Endothelial cell of umbilical vein (primary cell): ENCODE measurements at regions not wholly inside any gene's neighbourhood (a gene's known extent, or its start where the extent isn't known, plus 50 kb on each side); places are given as distances from the start of the nearest gene placed in this dataset.

ENCODE experiments used
- BruUV-seq: library from RNA; stranded (reverse); fragments of 400-500 nt; replicated peaks from 2 replicates; lab custom pipeline; 2021; lab: Mats Ljungman, UMichigan
- CTCF ChIA-PET: fragments of 300-600, 350-600 bp; sonication (Branson Sonifier 250); formaldehyde crosslinking; loops from one replicate; lab custom pipeline; 2021; ENCODE audit warnings: antibody characterized with exemption, inconsistent platforms; lab: Charles Lee
- POLR2A ChIA-PET: fragments of 300-600, 350-600 bp; sonication (Branson Sonifier 250); formaldehyde crosslinking; loops from one replicate; lab custom pipeline; 2021; ENCODE audit warnings: antibody characterized with exemption, inconsistent platforms; lab: Charles Lee
- DNase-seq: peaks from one replicate; pipeline ENCODE4 v3.0.0-alpha.2; 2011; ENCODE audit warnings: low read depth, low spot score
- FAIRE-seq: peaks from 2 replicates; lab custom pipeline; 2011; peaks lifted over from hg19 to GRCh38; lab: Jason Lieb, UNC
- H2AFZ ChIP-seq: 2 replicates; pipeline ENCODE4 v1.6.0; 2012; ENCODE audit warnings: low read depth, low read length, control low read depth, inconsistent platforms
- H3K27ac ChIP-seq: 2 replicates; pipeline ENCODE4 v1.5.1; 2011; ENCODE audit warnings: low read depth, mild to moderate bottlenecking, control low read depth, low read length, moderate library complexity; ENCODE audit not compliant: insufficient read depth
- H3K27me3 ChIP-seq, 2 experiments: 2 replicates each; pipeline versions ENCODE4 v1.6.0 to v1.6.1; 2011; ENCODE audit warnings: low read length in 2 of 2, mixed read lengths in 1 of 2; ENCODE audit not compliant: control insufficient read depth in 2 of 2, insufficient read depth in 2 of 2
- H3K36me3 ChIP-seq, 2 experiments: 2 replicates in 1 of 2; 3 replicates in 1 of 2; pipeline ENCODE4 v1.5.1; 2011; ENCODE audit warnings: low read length in 2 of 2, mild to moderate bottlenecking in 1 of 2, moderate library complexity in 1 of 2; ENCODE audit not compliant: control insufficient read depth in 2 of 2, insufficient read depth in 2 of 2; ENCODE audit errors: extremely low read depth in 1 of 2
- H3K4me1 ChIP-seq: 3 replicates; pipeline ENCODE4 v1.5.1; 2011; ENCODE audit warnings: mild to moderate bottlenecking, low read length; ENCODE audit not compliant: control insufficient read depth, insufficient read depth; ENCODE audit errors: extremely low read depth
- H3K4me2 ChIP-seq: 2 replicates; pipeline ENCODE4 v1.6.1; 2011; ENCODE audit warnings: low read length, control low read depth, mixed read lengths; ENCODE audit not compliant: insufficient read depth
- H3K4me3 ChIP-seq, 3 experiments: fragments of 200-600 bp in 1 of 3; sonication (generic), shearing (Covaris generic) in 1 of 3; replicated peaks in 1 of 3; 2 replicates each; pipeline ENCODE4 v1.5.1; 2011 to 2016; ENCODE audit warnings: control low read depth in 3 of 3, low read length in 3 of 3, mild to moderate bottlenecking in 2 of 3, inconsistent platforms in 1 of 3, low read depth in 1 of 3, moderate library complexity in 1 of 3; ENCODE audit not compliant: insufficient read depth in 1 of 3
- H3K79me2 ChIP-seq: 2 replicates; pipeline ENCODE4 v1.6.0; 2012; ENCODE audit warnings: low read length, inconsistent platforms; ENCODE audit not compliant: control insufficient read depth, insufficient read depth
- H3K9ac ChIP-seq: replicated peaks from 2 replicates; pipeline ENCODE3; 2011; ENCODE audit warnings: low read length, control low read depth; ENCODE audit not compliant: insufficient read depth; ENCODE audit errors: extremely low read depth
- H3K9me1 ChIP-seq: replicated peaks from 3 replicates; pipeline ENCODE4 v1.6.0; 2011; ENCODE audit warnings: mild to moderate bottlenecking, low read length; ENCODE audit not compliant: control insufficient read depth, insufficient read depth; ENCODE audit errors: extremely low read depth
- H3K9me3 ChIP-seq: replicated peaks from 2 replicates; pipeline ENCODE4 v1.5.1; 2012; ENCODE audit warnings: low read length, inconsistent platforms; ENCODE audit not compliant: control insufficient read depth, insufficient read depth
- H4K20me1 ChIP-seq: replicated peaks from 2 replicates; pipeline ENCODE3; 2011; ENCODE audit warnings: mild to moderate bottlenecking, low read length; ENCODE audit not compliant: control insufficient read depth, insufficient read depth; ENCODE audit errors: extremely low read depth
- EZH2 ChIP-seq: IDR thresholded peaks from 2 replicates; pipeline ENCODE4 v1.6.1; 2012; ENCODE audit warnings: borderline replicate concordance, low read depth, mild to moderate bottlenecking, moderate library complexity, low read length, inconsistent platforms; ENCODE audit not compliant: severe bottlenecking
- FOS ChIP-seq: IDR thresholded peaks from 2 replicates; pipeline ENCODE4 v1.6.1; 2011; ENCODE audit warnings: mild to moderate bottlenecking, low read length, moderate library complexity, borderline replicate concordance; ENCODE audit not compliant: insufficient read depth
- GATA2 ChIP-seq: IDR thresholded peaks from 2 replicates; pipeline ENCODE4 v1.7.0; 2011; ENCODE audit warnings: low read depth, mild to moderate bottlenecking, moderate library complexity, mixed read lengths, low read length; ENCODE audit not compliant: insufficient read length, insufficient read depth
- JUN ChIP-seq: IDR thresholded peaks from 2 replicates; pipeline ENCODE4 v1.6.1; 2011; ENCODE audit warnings: borderline replicate concordance, low read depth; ENCODE audit not compliant: insufficient read length, insufficient read depth
- MYC ChIP-seq: IDR thresholded peaks from one replicate; pipeline ENCODE4 v1.6.1; 2011; ENCODE audit warnings: mild to moderate bottlenecking, low read depth, low read length
- POLR2A ChIP-seq: IDR thresholded peaks from 2 replicates; pipeline ENCODE4 v1.6.1; 2012; ENCODE audit warnings: low read depth, mild to moderate bottlenecking, control low read depth, low read length
- POLR2AphosphoS5 ChIP-seq: IDR thresholded peaks from 2 replicates; pipeline ENCODE4 v1.6.1; 2012; ENCODE audit warnings: low read depth, mild to moderate bottlenecking, control low read depth, low read length, moderate library complexity; ENCODE audit not compliant: insufficient read depth
- dilution Hi-C: fragments of 300-500 bp; cut with MboI; formaldehyde crosslinking; loops from one replicate; pipeline ENCODE4 v1.15.0; 2019; ENCODE audit warnings: low sequenced_read_pairs; ENCODE audit not compliant: extremely low pct_ligation_motif_present
- intact Hi-C: fragments of 100-400 bp; cut with micrococcal nuclease; formaldehyde crosslinking; loops from one replicate; pipeline ENCODE4 v1.10.0; 2022
- TF ChIP-seq, protein P1 (sequence below): IDR thresholded peaks from 2 replicates; pipeline ENCODE4 v1.6.1; 2011; ENCODE audit not compliant: insufficient read depth, insufficient read length
- TF ChIP-seq, protein P2 (sequence below), 2 donors: IDR thresholded peaks; 1 replicate in 1 of 2; 2 replicates in 1 of 2; pipeline ENCODE4 v1.5.1; 2011; ENCODE audit warnings: low read length in 2 of 2, mild to moderate bottlenecking in 2 of 2, moderate library complexity in 2 of 2, control low read depth in 1 of 2, inconsistent platforms in 1 of 2, low read depth in 1 of 2; ENCODE audit not compliant: insufficient read depth in 1 of 2; ENCODE audit errors: extremely low read depth in 1 of 2

DNA sequence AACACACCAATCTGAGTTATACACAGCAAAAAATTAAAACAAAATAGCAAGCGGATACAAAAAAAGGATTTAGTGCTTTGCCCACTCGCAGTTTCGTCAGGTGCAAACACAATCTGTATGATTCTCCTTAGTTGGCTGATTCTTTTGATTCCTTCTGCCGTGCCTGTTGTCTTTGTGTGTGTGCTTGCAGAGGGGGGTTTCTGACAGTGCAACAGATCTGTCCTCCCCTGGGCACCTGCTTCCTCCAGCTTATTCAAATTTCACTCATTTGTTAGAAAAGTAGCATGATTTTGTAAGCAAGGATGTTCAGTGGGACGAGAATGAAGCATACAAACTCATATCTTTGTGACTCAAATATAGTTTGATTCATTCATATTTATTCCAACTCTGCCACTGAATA, 74.0 kb upstream of the NEO1 start:
- FAIRE-seq (no peak), DNase-seq (no peak)
- Histone ChIP-seq H3K4me1 (no peaks in the 10 kb centered on the region), H3K36me3 (no peaks in the 10 kb centered on the region), H3K4me3 (no peak overlapping the region), H3K4me2 (no peak overlapping the region), H3K27me3 (peaks cover 0 to 3% of the 10 kb centered on the region in 2 experiments), H3K9me1 (no peaks in the 10 kb centered on the region), H3K9me3 (no peaks in the 10 kb centered on the region), H4K20me1 (no peaks in the 10 kb centered on the region), H3K79me2 (no peaks in the 10 kb centered on the region), H3K9ac (no peak overlapping the region), H3K27ac (no peak overlapping the region), H2AFZ (no peak overlapping the region)
- BruUV-seq: no TSS peak
- CTCF ChIA-PET: no interaction called here
- TF ChIP-seq GATA2 (no peak), EZH2 (no peak), FOS (no peak), POLR2A (no peak)
- TF ChIP-seq, protein P1, sequence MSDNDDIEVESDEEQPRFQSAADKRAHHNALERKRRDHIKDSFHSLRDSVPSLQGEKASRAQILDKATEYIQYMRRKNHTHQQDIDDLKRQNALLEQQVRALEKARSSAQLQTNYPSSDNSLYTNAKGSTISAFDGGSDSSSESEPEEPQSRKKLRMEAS: no peak
- intact Hi-C loops: no loop called here
- dilution Hi-C loops: no loop called here
- POLR2A ChIA-PET: no interaction called here

DNA sequence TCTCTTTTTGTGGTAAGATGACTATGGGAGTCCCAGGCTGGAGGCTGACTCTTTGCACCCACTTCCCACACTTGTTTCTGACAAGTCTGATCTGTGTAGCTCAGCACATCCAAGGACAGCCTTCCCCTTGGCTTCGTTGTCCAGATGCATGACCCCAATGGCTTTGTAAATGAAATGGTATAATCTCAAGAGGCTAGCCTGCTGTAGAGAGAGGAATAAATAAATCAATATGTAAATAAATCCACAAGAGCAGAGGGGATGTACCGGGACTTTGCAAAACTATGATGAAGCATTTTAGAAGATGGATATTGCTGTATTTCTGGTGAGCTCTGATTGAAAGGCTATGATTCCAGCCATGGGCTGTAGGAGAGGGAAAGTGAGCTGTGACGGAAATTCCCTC, 79.9 kb upstream of the NEO1 start:
- H3K4me2 ChIP-seq: no peak overlapping the region
- no peak overlapping the region for H3K9ac ChIP-seq
- ChIA-PET CTCF (no interaction called here), POLR2A (no interaction called here)
- H3K79me2 ChIP-seq: no peaks in the 10 kb centered on the region
- H3K27ac ChIP-seq: no peak overlapping the region
- no peaks in the 10 kb centered on the region for H3K4me1 ChIP-seq
- peaks cover 0 to 2% of the 10 kb centered on the region in 2 experiments for H3K27me3 ChIP-seq
- FAIRE-seq (no peak), DNase-seq (no peak)
- BruUV-seq: no TSS peak
- H2AFZ ChIP-seq: no peak overlapping the region
- no peaks in the 10 kb centered on the region for H3K36me3 ChIP-seq
- intact Hi-C loops: no loop called here
- H3K9me1 ChIP-seq: no peaks in the 10 kb centered on the region
- TF ChIP-seq GATA2 (no peak), POLR2AphosphoS5 (no peak), FOS (no peak), EZH2 (no peak), POLR2A (no peak), JUN (no peak), MYC (no peak)
- TF ChIP-seq, protein P1: no peak
- TF ChIP-seq, protein P2, sequence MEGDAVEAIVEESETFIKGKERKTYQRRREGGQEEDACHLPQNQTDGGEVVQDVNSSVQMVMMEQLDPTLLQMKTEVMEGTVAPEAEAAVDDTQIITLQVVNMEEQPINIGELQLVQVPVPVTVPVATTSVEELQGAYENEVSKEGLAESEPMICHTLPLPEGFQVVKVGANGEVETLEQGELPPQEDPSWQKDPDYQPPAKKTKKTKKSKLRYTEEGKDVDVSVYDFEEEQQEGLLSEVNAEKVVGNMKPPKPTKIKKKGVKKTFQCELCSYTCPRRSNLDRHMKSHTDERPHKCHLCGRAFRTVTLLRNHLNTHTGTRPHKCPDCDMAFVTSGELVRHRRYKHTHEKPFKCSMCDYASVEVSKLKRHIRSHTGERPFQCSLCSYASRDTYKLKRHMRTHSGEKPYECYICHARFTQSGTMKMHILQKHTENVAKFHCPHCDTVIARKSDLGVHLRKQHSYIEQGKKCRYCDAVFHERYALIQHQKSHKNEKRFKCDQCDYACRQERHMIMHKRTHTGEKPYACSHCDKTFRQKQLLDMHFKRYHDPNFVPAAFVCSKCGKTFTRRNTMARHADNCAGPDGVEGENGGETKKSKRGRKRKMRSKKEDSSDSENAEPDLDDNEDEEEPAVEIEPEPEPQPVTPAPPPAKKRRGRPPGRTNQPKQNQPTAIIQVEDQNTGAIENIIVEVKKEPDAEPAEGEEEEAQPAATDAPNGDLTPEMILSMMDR (IDR thresholded peaks at IDR 0.05; ENCODE audit: extremely low read depth in 1 of 2, insufficient read depth in 1 of 2, low read depth in 1 of 2, low read length in 2 of 2): no peak
- dilution Hi-C loops: no loop called here
- no peaks in the 10 kb centered on the region for H4K20me1 ChIP-seq
- H3K9me3 ChIP-seq: no peaks in the 10 kb centered on the region
- no peak overlapping the region for H3K4me3 ChIP-seq
